GM10248 (cell line): ENCODE measurements at regions not wholly inside any gene's neighbourhood (a gene's known extent, or its start where the extent isn't known, plus 50 kb on each side); places are given as distances from the start of the nearest gene placed in this dataset.

ENCODE experiments used
- CTCF ChIA-PET: fragments of 300-600 bp; sonication (Branson Sonifier 250); formaldehyde crosslinking; extraction: SDS; loops from one replicate; lab custom pipeline; 2021; ENCODE audit warnings: antibody characterized with exemption; lab: Yijun Ruan, JAX
- POLR2A ChIA-PET: fragments of 350-650 bp; sonication (Branson Sonifier 250); formaldehyde crosslinking; extraction: SDS; loops from one replicate; lab custom pipeline; 2020; ENCODE audit warnings: antibody characterized with exemption; lab: Yijun Ruan, JAX
- DNase-seq: peaks from one replicate; pipeline ENCODE4 v3.0.0; 2012; ENCODE audit errors: extremely low spot score
- CTCF ChIP-seq: IDR thresholded peaks from 2 replicates; pipeline ENCODE4 v1.5.1; 2012; ENCODE audit warnings: mild to moderate bottlenecking, low read depth; ENCODE audit errors: extremely low read depth, missing control alignments, control extremely low read depth

DNA sequence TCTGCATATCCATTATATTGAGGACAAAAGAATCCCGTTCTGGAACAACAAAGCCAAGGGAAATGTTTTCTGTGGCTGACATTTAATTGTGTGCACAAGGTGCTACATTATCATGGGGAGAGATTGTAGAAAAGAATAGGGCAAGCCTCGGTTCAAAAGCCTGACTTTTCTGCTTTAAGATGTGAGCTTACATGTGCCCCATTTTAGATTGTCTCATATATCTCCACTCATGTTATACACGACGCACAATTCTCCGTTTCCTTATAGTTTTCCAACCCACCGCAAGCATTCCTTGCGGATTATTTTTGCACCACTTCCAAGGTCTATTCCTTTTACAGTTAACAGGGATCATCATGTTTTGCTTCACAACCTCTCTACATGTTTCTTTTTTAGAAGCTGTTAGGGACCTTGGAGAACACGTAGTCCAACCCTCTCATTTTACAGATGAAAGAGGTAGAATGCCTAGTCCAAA, 99.6 kb upstream of the MAML3 start:
- peak; percentile 3 for TF ChIP-seq CTCF
- ChIA-PET POLR2A (no interaction called here), CTCF (interaction anchor here (0.6 to 4.7 kb wide), 25 partner anchors 10 to 650 kb away, joined by 3 to 45 read pairs (median 4); no protein-coding TSS in a partner anchor)
- no peak for DNase-seq

DNA sequence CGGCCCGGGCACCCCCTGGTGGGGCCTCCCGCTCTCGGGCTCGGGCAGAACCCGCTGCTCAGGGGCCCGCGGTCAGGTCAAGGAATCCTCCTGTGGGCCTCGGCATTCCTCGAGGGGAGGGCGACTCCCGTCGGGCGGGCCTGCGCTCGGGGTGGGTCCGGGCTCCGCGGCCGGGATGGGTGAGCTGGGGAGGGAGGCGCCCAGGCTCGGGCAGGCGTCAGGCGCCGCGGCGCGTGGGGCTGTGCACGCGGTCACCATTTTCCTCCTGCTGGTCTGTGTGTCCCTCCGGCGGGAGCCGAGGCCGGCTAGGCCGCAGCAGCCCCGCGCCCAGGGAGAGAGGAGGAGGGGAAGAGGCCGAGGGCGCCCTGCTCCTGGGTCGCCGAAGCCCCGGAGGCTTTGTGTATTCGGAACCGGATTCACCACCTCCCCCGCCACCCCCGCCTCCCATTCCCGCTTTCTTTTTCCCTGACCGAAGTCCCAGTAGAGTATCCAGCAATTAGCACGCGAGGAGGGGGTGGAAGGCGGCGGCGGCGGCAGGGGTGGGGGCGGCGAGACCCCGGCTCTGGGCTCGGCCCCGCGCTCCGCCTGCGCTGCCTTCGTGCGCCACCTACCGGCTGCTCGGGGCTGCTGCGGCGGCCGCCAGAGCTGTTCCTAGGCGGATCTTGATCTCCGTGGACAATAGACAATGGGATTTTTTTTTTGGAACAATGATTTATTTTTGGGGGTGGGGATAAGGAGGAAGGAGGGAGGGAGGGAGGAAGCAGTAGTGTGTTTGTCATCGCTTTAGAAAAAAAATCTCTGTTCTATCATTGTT, 99.0 kb upstream of the MAML3 start:
- ChIA-PET POLR2A (no interaction called here), CTCF (interaction anchor here (0.6 to 4.7 kb wide), 26 partner anchors 10 to 650 kb away, joined by 3 to 45 read pairs (median 4); no protein-coding TSS in a partner anchor)
- DNase-seq: peak; percentile 73
- peak; percentile 99 for TF ChIP-seq CTCF

DNA sequence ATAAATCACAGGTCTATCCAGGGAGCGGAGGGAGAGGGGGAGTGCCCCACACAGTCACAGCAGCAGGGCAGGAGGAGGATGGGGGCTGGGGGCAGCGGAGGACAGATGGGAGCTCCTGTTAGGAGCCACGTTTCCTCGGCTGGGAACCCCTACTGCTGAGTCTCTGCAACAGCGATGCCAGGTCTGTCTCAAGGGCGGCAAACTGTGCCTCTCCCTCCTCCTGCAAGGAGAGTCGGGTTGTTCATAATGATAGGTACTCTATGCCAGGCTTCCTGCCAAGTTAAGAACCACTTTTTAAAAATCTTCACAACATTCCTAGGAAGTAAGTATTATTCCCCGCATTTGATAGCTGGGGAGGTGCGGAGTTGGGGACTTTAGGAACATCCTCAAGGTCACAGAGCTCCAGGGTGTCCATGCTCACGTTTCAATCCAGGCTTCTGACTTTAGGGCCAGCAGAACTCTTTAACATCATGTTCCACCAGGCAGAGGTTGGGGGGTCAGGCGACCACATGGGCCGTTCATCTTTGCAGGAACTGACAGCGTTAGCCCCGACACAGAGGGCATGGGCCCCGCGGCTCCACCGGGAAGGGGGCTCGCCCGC, 98.3 kb upstream of the MAML3 start:
- POLR2A ChIA-PET: no interaction called here
- peak; percentile 22 for DNase-seq
- no peak for TF ChIP-seq CTCF
- CTCF ChIA-PET: interaction anchor here (1.1 to 4.7 kb wide), 12 partner anchors 8 to 649 kb away, joined by 3 to 45 read pairs (median 10); no protein-coding TSS in a partner anchor

GRCh38 chr4:140251571-140251970, 97.6 kb upstream of the MAML3 start:
- ChIA-PET POLR2A (no interaction called here), CTCF (interaction anchor here (1.1 to 4.7 kb wide), 7 partner anchors 8 to 648 kb away, joined by 4 to 45 read pairs (median 15); no protein-coding TSS in a partner anchor)
- no peak for TF ChIP-seq CTCF
- no peak for DNase-seq

GRCh38 chr4:140250989-140251552, 97.1 kb upstream of the MAML3 start:
- DNase-seq: no peak
- CTCF ChIA-PET: interaction anchor here (1.9 to 4.7 kb wide), 3 partner anchors 8 to 13 kb away, joined by 4 to 45 read pairs (median 25); no protein-coding TSS in a partner anchor
- TF ChIP-seq CTCF: no peak
- POLR2A ChIA-PET: no interaction called here

GRCh38 chr4:140249351-140249750, 95.4 kb upstream of the MAML3 start:
- DNase-seq: no peak
- POLR2A ChIA-PET: no interaction called here
- CTCF ChIA-PET: no interaction called here
- TF ChIP-seq CTCF: no peak
